GM21528 (cell line): ENCODE measurements at regions not wholly inside any gene's neighbourhood (a gene's known extent, or its start where the extent isn't known, plus 50 kb on each side); places are given as distances from the start of the nearest gene placed in this dataset.
"Not testable (repeated sequence)": the region's sequence is repeated elsewhere in the genome, so short reads cannot be mapped to it uniquely, and the experiment has no call there.

Source experiments
- ATAC-seq: cut with Tn5 transposase; IDR thresholded peaks from one replicate; pipeline ENCODE4 v1.9.1; 2021; ENCODE audit warnings: mild to moderate bottlenecking, moderate library complexity; ENCODE audit not compliant: unreplicated experiment, low FRiP score

DNA sequence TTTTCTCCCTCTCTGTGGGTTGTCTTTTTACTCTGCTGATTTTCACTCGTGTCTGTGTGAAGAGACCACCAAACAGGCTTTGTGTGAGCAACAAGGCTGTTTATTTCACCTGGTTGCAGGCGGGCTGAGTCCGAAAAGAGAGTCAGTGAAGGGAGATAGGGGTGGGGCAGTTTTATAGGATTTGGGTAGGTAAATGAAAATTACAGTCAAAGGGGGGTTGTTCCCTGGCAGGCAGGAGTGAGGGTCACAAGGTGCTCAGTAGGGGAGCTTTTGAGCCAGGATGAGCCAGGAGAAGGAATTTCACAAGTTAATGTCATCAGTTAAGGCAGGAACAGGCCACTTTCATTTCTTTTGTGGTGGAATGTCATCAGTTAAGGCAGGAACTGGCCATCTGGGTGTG is 729.6 kb downstream of the TRHDE start:
- not testable (repeated sequence) for ATAC-seq

GRCh38 chr12:73002504-73002903 is 730.3 kb downstream of the TRHDE start:
- not testable (repeated sequence) for ATAC-seq

DNA sequence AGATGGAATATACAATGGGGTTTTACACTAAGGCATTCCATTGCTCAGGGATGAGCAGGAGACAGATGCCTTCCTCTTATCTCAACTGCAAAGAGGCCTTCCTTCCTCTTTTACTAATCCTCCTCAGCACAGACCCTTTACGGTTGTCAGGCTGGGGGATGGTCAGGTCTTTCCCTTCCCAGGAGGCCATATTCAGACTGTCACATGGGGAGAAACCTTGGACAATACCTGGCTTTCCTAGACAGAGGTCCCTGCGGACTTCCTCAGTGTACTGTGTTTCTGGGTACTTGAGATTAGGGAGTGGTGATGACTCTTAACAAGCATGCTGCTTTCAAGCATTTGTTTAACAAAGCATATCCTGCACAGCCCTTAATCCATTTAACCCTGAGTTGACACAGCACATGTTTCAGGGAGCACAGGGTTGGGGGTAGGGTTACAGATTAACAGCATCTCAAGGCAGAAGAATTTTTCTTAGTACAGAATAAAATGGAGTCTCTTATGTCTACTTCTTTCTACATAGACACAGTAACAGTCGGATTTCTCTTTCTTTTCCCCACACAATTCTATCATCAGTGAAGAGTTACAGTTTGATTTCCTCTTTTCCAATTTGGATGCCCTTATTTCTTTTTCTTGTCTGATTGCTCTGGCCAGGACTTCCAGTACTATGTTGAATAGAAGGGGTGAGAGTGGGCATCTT is 737.1 kb downstream of the TRHDE start:
- not testable (repeated sequence) for ATAC-seq

- ATAC-seq, result no peak
Observed at GRCh38 chr12:73017981-73018380, 745.8 kb downstream of the TRHDE start.

GRCh38 chr12:73053893-73054292 is 781.7 kb downstream of the TRHDE start:
- no peak for ATAC-seq

DNA sequence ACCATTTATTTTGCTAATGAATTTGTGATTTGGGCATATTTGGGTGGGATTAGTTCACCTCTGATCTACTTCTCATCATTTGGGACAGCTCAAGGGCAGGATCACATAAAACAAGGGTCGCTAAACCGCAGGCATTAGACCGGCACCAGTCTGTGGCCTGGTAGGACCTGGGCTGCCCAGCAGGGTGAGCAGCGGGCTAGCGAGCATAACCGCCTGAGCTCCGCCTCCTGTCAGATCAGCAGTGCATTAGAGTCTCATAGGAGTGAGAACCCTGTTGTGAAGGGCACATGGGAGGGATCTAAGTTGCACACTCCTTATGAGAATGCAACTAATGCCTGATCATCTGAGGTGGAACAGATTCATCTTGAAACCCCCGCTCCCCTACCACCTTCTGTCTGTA is 785.3 kb downstream of the TRHDE start:
- no peak for ATAC-seq

DNA sequence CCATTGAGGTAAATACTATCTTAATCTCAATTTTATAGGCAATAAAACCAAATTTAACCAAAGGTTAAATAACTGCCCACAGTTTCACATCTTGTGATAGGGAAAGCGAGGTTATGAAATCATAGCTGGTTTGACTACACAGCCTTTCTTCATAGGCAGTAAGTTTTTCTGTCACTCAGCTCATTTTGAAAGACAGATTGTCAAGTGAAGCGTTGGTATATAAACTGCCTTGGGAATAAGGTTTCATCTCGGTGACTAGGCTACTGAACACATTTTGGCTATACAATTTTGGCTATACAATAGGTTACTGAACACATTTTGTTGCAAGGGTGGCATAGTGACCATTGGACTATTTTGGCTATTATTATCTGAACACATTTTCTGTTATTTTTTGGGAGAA is 793.7 kb downstream of the TRHDE start:
- ATAC-seq, result no peak

- no peak for ATAC-seq
Observed at GRCh38 chr12:73067616-73068015, 795.4 kb downstream of the TRHDE start.

GRCh38 chr12:73072214-73072613 is 800.0 kb downstream of the TRHDE start:
- ATAC-seq, result no peak

- ATAC-seq, result no peak
Observed at GRCh38 chr12:73076760-73077159, 804.6 kb downstream of the TRHDE start.

DNA sequence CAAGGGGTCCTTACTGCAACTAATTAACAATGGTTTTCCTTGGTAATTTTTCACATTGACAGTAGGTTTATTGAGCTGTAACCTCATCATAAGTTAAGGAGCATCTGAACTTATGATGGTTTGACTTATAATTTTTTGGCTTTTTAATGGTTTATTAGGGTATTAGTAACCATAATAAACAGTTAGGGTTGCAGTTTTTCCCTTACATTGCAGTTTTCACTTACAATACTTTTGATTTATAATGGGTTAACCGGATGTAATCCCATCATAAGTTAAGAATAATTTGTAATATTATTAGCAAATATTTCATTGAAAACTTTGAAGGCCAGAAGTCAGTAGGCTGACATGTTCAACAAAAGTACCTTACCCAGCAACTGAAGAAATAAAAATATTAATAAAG is 811.6 kb downstream of the TRHDE start:
- no peak for ATAC-seq

DNA sequence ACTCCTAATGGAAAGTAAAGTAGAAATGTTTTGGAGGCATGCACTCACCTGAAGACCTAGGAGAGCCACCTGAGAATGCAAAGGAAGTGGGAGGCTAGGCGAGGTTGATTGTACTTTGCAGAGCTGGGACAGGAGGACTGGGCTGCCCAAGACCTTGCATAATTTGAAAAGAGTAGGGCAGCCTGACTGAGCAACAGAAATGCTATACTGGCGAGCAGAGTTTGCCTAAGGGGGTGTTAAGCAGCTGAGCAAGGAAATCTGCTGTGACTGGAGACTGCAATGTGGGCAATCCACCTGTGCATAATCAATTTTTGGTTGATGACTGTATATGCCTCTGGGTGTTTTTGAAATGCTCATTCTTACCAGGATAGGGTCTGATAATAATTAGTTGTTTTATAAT is 834.1 kb downstream of the TRHDE start:
- no peak for ATAC-seq

DNA sequence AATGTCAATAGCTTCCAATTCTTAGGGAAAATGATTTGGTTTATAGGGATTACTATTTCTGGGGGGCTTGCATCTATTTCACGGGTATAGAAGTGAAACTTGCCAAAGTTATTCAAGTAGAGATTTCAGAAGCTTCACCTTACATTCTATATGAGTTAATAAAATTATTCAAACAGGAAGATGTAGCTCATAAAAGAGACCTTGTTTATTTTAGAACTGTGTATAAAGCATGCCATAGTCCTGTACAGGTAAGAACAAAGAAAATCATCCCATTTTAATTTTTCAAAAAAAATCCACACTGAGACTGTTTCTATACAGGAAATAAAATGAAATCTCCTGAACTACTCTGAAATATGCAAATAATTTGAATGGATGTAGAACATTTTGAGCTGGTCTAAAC is 834.7 kb downstream of the TRHDE start:
- no peak for ATAC-seq

DNA sequence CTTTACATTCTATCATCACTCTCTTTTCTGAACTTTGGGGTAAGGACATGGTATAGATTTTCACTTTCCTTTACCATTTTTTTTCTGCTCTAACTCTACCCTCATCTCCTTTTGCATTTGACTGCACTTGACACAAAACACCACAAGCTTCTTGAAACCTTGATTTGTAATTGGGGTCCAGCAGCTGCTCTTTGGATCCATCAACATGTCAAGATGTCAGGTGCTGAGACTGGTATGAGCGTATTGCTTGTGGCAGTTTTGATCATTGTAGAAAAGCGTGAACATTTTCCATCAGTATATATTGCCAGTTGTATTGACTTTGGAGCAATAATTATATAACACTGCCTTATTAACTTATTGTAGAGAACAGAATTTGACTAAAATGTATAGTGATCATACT is 838.6 kb downstream of the TRHDE start:
- ATAC-seq, result no peak

GRCh38 chr12:73112035-73112816 is 840.1 kb downstream of the TRHDE start:
- no peak for ATAC-seq

DNA sequence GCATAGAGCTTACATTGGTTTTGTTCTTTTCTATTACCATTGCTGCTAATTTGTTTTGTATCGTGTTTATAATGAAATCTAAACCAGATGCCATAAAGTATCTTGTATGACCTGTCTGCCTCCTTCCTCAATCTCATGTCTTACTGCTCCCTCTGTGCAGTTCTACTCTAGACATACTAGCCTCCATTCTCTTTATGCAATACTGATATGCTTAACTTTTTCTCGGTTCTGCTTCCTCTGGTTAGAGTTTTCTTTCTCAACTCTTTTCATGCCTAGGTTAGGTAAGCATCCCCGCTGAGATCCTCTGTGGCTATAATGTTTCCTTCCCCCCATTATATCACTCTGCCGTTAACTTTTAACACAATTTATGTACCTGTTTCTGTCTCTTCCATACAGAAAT is 852.3 kb downstream of the TRHDE start:
- ATAC-seq, result no peak

DNA sequence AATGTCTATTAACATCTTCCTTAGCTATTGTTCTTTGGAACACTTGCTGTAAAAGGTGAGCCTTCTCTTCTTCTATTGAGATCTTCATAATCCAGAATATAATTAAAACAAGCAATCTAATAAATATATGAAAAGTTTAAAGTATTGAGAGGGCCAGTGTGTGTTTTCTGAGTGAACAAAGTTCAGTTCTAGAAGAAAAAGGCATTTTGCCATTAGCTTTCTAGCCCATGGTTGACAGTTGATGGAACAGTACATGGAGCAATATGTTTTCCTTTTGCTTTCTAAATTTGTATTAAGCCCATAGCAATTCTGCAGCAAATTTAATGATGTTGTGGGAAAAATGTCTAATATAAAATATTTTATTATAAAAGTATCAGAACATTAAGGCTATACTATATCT is 853.0 kb downstream of the TRHDE start:
- no peak for ATAC-seq

GRCh38 chr12:73136386-73136785 is 864.2 kb downstream of the TRHDE start:
- ATAC-seq, result no peak

GRCh38 chr12:73139642-73140041 is 867.5 kb downstream of the TRHDE start:
- ATAC-seq, result not testable (repeated sequence)

DNA sequence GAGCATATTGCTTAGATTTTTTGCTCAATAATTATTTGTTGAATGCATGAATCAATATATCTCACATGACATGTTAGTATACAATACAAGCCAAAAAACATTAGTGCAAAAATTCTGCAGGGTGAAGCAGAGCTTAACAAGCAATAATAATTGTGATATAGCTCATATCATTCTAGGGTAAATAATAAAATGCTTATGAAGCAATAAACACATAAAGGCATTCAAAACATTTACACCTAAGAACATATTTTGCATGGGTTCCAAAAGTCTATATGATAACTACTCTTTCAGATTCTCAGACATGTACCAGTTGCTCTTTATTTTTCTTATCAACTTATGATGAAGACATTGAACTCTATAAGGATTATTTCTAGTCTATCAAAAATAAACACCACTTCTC is 886.2 kb downstream of the TRHDE start:
- no peak for ATAC-seq

DNA sequence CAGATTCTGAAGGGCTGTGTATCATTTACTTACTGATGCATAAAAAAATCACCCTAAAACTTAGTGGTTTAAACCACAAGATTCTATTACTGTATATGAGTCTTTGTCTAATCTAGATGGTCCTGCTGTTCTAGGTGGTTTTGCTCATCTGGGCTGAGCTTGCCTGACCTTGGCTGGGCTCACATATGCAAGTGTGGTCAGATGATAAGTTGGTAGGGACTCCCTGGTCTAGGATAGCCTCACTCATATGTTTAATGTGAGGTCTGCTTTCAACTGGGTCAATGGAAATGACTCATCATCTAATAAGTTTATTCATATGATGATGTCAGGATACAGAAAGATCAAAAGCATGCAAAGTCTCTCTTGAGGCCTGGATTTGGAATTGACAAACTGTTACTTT is 887.8 kb downstream of the TRHDE start:
- ATAC-seq, result no peak

GRCh38 chr12:73161970-73162369 is 889.8 kb downstream of the TRHDE start:
- ATAC-seq, result no peak
